ENCODE measurements at regions not wholly inside any gene's neighbourhood (a gene's known extent, or its start where the extent isn't known, plus 50 kb on each side); places are given as distances from the start of the nearest gene placed in this dataset.
"Not testable (repeated sequence)": the region's sequence is repeated elsewhere in the genome, so short reads cannot be mapped to it uniquely, and the experiment has no call there.

DNA sequence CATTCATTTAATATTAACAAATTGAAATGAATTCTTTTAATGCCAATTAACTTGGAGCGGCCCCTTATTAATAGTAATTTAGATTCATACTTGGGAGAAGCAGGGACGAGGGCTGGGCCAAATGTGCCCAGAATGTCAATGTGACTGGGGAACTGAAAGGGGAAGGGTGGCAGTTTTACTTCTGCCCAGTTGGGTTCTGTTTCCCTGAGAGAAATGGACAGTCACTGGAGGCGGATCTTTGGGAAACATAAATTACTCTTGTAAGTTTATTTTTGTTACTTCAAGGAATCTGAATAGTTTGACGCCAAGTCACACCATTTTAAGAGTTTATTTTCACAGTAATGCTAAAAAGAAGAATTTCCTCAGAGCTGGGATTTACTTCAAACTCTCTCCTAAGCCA, 432.1 kb downstream of the CNTNAP3B start:
- H3K9me3 ChIP-seq (ENCODE audit: low read length); H3K27me3 ChIP-seq (ENCODE audit: insufficient read depth, low read length); H2AFZ ChIP-seq (ENCODE audit: low read depth, low read length); H3K4me3 ChIP-seq (ENCODE audit: low read length); H3K36me3 ChIP-seq (ENCODE audit: insufficient read depth, low read length); H3K4me1 ChIP-seq (ENCODE audit: insufficient read depth, low read length): not testable (repeated sequence)

DNA sequence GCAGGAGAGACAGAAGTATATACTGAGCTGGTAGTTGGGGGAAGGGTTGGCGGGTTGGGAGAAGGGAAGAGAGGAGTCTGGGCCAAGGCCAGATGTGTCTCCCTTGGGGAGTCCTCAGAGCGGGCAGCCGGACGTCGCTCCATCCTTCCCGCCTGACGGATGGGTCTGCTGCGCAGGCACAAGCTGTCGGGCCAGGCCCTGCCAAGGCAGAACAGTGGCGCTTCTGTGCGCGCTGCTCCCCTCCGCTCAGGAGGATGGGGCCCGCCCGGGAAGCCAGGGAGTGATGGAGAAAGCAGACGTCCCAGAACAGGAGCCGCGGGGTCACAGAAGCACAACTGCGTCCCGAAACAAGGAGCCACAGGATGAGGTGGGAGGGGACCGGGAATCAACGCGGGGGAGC, 449.9 kb downstream of the CNTNAP3B start:
- H3K9me3 ChIP-seq (ENCODE audit: low read length); H3K4me3 ChIP-seq (ENCODE audit: low read length); H3K4me1 ChIP-seq (ENCODE audit: insufficient read depth, low read length); H2AFZ ChIP-seq (ENCODE audit: low read depth, low read length); H3K36me3 ChIP-seq (ENCODE audit: insufficient read depth, low read length); H3K27me3 ChIP-seq (ENCODE audit: insufficient read depth, low read length): not testable (repeated sequence)

DNA sequence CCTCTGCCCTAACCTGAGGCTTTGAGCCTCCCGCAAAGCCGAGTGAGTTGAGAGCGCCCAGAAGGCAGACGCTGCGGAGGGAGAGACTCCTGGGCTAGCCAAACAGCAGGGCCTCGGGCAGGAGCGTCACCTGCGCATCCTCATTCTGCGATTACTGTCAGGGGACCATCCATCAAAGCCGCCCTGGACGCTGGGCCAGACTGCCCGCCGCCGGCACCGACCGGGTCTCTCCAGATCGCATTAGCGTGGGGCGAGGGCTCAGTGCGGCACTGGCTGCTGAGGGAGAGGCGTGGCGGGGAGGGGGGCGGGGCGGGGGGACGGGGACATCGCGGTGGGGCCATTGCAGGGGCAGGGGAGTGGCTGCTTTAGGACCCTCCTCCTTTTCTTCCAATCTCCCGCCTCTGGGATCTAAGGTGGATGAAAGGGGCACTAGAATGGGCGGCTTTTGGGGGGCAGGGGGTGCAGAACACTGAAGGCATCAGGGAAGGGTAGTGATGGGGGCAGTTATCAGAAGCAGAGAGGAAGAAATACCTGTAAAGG, 465.7 kb downstream of the CNTNAP3B start:
- not testable (repeated sequence) for H3K4me1 ChIP-seq (ENCODE audit: insufficient read depth, low read length); H3K9me3 ChIP-seq (ENCODE audit: low read length); H2AFZ ChIP-seq (ENCODE audit: low read depth, low read length); H3K36me3 ChIP-seq (ENCODE audit: insufficient read depth, low read length); H3K27me3 ChIP-seq (ENCODE audit: insufficient read depth, low read length); H3K4me3 ChIP-seq (ENCODE audit: low read length)

DNA sequence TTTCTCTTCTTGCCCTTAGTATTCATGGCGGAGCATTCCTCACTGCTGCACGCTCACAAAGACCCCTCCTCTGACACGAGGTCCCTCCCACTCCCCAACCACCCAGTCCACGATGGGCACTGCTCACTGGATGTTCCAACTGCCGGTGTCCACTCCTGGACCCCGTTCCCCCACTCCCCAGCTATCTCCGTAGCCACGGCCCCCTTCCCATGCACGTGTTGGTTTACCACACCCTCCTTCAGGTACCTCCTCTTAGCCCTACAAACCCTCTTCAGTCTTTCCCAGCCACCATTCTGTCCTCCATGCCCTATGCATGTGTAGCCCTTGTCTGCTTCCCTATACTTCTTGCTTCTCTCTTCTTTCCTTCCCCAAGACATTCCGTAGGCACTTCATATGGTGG, 469.6 kb upstream of the ZNG1F start:
- H3K4me3 ChIP-seq (ENCODE audit: low read length); H3K9me3 ChIP-seq (ENCODE audit: low read length); H3K27me3 ChIP-seq (ENCODE audit: insufficient read depth, low read length); H2AFZ ChIP-seq (ENCODE audit: low read depth, low read length); H3K36me3 ChIP-seq (ENCODE audit: insufficient read depth, low read length); H3K4me1 ChIP-seq (ENCODE audit: insufficient read depth, low read length): not testable (repeated sequence)

DNA sequence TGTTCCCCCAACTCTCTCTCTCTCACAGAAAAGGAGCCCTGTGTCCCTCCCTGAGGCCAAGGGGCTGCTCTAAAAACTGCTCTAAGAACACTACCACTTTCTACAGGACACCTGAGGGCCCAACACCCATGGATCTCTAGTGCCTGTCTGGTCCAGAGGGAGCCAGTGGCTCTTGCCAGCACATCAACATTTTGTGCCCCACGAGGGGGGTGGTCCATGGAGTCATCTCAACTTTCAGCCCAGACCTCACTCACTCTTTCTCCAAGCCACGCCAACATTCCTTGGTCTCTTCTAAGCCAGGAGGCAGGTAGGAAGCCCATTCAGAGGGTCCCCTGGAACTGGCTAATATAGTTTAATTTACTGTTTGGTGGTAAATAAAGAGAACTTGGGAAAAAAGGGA, 469.0 kb upstream of the ZNG1F start:
- not testable (repeated sequence) for H3K36me3 ChIP-seq (ENCODE audit: insufficient read depth, low read length); H2AFZ ChIP-seq (ENCODE audit: low read depth, low read length); H3K27me3 ChIP-seq (ENCODE audit: insufficient read depth, low read length); H3K4me3 ChIP-seq (ENCODE audit: low read length); H3K9me3 ChIP-seq (ENCODE audit: low read length); H3K4me1 ChIP-seq (ENCODE audit: insufficient read depth, low read length)

DNA sequence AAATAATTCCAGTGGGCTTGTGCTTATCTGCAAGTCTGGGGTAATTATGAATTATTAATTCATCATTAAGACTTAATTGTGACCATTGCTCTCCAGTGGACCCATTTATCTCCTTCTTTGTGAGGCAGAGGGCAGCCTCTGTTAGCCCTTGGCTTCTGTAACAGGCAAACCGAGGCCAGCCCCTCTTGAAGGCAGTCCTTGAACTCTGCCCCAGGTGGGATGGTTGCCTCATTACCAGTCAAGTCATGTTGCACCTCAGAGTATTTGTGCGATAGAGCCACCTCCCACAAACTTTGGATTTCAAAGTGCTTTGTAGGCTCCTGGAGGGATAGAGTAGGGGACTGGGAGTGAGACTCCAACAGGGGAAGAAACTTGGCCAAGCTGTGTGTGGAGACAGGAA, 468.0 kb upstream of the ZNG1F start:
- H3K27me3 ChIP-seq (ENCODE audit: insufficient read depth, low read length); H3K36me3 ChIP-seq (ENCODE audit: insufficient read depth, low read length); H3K4me3 ChIP-seq (ENCODE audit: low read length); H2AFZ ChIP-seq (ENCODE audit: low read depth, low read length); H3K4me1 ChIP-seq (ENCODE audit: insufficient read depth, low read length); H3K9me3 ChIP-seq (ENCODE audit: low read length): not testable (repeated sequence)

DNA sequence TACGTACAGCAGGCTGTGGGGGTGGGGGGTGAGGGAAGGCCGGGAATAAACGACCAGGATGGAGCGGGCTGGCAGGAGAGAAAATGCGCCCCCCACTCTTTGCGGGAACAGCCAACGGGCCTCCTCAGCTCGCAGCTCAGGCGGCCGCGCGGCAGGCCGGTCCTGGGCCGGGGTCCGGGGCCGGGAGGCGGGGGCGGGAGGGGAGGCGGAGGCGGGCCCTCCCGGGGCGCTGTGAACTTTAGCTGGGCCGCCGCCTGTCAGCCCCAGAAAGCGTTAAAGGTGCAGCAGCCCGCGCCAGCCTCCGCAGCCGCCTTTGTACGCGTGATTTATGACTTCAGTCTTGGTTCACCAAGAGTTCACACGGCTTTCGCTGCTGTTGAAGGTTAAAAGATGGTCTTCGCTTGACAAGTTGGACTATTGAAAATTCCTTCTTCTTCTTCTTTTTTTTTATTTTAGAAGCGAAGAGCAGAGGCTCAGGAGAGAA, 466.0 kb upstream of the ZNG1F start:
- not testable (repeated sequence) for H3K4me1 ChIP-seq (ENCODE audit: insufficient read depth, low read length)

DNA sequence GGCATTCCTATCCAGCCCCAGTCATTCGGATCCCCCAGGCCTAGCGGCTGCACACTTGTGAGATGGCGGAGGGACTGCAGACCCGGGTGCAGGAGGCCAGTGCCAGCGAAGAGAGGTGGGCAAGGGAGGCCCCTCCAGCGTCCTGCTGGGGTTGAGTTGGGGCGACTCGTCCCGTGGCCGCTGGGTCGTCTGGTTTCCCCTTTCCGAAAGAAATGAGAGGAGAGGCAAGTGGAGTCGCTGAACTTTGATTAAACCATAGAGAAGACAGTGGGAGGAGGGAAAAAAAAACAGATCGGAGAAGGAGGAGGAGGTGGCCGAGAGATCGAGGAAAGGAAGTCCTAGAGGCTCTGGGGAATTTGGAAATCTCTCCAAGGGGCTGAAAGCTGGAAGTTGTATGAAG, 465.2 kb upstream of the ZNG1F start:
- not testable (repeated sequence) for H2AFZ ChIP-seq (ENCODE audit: low read depth, low read length); H3K36me3 ChIP-seq (ENCODE audit: insufficient read depth, low read length); H3K9me3 ChIP-seq (ENCODE audit: low read length); H3K4me1 ChIP-seq (ENCODE audit: insufficient read depth, low read length); H3K27me3 ChIP-seq (ENCODE audit: insufficient read depth, low read length); H3K4me3 ChIP-seq (ENCODE audit: low read length)

More for the DNA sequence above, 466.0 kb upstream of the ZNG1F start:
- H3K9me3 ChIP-seq (ENCODE audit: low read length); H2AFZ ChIP-seq (ENCODE audit: low read depth, low read length); H3K36me3 ChIP-seq (ENCODE audit: insufficient read depth, low read length); H3K4me3 ChIP-seq (ENCODE audit: low read length); H3K27me3 ChIP-seq (ENCODE audit: insufficient read depth, low read length): not testable (repeated sequence)

DNA sequence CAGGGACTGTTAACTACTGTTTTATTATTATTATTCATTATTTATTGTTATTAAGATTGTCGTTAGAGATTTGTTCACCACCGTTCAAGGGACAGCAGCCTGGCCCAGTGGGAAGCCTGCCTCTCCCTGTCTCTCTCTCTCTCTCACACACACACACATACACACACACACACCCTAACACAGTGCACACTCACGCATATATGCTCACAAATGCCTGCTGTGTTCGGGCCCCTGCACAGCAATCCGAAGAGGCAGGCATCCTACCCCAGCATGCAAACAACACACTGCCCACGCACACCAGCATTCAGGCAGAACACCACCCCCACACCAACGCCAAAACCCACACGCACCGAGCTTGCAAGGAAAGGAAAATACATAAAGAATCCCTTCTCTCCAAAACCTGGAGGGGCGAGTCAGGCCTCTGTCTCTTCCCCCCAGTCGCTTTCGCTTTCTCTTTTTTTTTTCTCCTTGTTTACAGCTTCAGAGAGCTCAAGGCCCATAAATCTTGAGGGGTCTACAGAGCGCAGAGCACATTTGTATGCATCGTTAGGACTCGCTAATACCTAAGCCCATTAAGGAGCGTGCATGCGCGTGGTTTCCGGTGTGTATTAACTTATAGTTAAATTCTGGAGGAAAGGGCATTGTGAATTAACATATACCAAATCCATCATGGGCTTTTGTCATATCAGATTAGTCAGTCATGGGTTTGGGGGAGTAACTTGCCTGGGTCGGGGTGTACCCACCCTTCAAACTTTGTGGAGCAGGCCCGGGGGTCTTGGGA, 464.6 kb upstream of the ZNG1F start:
- not testable (repeated sequence) for H3K36me3 ChIP-seq (ENCODE audit: insufficient read depth, low read length); H2AFZ ChIP-seq (ENCODE audit: low read depth, low read length); H3K9me3 ChIP-seq (ENCODE audit: low read length); H3K4me1 ChIP-seq (ENCODE audit: insufficient read depth, low read length); H3K27me3 ChIP-seq (ENCODE audit: insufficient read depth, low read length); H3K4me3 ChIP-seq (ENCODE audit: low read length)

DNA sequence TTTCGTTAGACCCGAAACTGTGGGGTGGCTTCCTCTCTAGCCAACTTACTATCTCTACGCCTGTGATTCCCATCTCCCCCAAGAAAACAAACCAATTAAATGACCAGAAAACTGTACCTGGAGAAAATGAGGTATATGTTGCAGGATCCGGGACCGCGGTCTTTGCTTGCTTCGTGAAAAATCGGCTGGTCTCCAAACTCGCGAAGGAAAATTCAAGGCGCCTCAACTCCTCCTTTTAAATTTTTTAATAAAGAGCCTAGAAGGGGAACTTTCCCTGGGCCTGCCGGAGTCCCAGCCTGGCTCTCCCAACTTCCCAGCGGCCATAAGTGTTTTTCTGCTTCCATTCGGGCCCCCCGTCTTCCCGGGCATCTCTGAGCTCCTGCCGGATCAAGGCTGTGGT, 463.7 kb upstream of the ZNG1F start:
- not testable (repeated sequence) for H3K4me1 ChIP-seq (ENCODE audit: insufficient read depth, low read length); H3K9me3 ChIP-seq (ENCODE audit: low read length); H3K4me3 ChIP-seq (ENCODE audit: low read length); H3K36me3 ChIP-seq (ENCODE audit: insufficient read depth, low read length); H3K27me3 ChIP-seq (ENCODE audit: insufficient read depth, low read length); H2AFZ ChIP-seq (ENCODE audit: low read depth, low read length)

DNA sequence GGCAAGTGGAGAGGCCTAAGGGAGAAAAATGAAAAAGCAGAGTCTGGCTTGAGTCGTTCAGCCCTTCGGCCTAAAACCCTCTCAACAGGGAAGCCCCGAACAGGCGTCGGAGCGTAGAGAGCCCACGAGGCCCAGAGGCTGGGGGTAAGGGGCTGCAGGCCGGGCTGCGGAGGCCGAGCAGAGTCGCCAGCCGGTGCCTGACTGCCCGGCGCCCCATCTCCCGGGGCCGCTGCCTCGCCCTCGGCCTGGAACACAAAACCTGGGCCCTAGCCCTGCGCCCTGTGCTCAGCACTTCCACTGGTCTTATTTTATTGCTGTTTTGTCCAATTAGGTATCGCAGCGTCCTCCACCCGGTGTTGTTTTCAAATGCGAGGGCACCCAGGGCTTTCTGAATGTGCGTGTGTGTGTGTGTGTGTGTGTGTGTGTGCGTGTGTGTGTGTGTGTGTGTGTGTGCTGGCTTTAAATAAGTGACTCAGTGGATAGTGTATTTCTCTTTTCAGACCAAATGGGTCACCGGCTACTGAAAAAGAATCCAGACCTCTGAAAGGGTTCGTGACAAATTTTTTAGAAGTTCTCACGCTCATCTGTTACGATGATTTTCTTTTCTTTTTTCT, 463.1 kb upstream of the ZNG1F start:
- not testable (repeated sequence) for H2AFZ ChIP-seq (ENCODE audit: low read depth, low read length); H3K9me3 ChIP-seq (ENCODE audit: low read length); H3K4me3 ChIP-seq (ENCODE audit: low read length); H3K36me3 ChIP-seq (ENCODE audit: insufficient read depth, low read length); H3K4me1 ChIP-seq (ENCODE audit: insufficient read depth, low read length); H3K27me3 ChIP-seq (ENCODE audit: insufficient read depth, low read length)

DNA sequence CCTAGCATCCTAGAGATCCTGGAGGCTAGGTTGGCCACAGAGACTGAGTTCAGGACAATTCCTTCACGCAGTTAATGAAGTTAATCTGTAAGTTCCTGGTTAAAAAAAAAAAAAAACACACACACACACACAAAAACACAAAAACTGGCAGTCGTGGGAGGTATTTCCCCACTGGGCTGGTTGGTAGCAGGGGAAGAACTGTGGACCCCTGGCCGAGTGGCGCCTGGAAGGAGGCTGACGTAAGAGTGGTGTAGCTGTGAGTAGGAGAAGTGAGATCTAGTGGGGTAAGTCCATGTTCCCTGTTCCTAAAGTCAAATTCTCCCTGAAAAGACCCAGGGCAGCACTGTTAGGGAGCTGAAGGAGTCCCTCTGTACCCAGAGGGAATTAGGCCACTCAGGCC, 461.0 kb upstream of the ZNG1F start:
- H3K9me3 ChIP-seq (ENCODE audit: low read length); H3K4me3 ChIP-seq (ENCODE audit: low read length); H3K4me1 ChIP-seq (ENCODE audit: insufficient read depth, low read length); H3K27me3 ChIP-seq (ENCODE audit: insufficient read depth, low read length); H3K36me3 ChIP-seq (ENCODE audit: insufficient read depth, low read length); H2AFZ ChIP-seq (ENCODE audit: low read depth, low read length): not testable (repeated sequence)

DNA sequence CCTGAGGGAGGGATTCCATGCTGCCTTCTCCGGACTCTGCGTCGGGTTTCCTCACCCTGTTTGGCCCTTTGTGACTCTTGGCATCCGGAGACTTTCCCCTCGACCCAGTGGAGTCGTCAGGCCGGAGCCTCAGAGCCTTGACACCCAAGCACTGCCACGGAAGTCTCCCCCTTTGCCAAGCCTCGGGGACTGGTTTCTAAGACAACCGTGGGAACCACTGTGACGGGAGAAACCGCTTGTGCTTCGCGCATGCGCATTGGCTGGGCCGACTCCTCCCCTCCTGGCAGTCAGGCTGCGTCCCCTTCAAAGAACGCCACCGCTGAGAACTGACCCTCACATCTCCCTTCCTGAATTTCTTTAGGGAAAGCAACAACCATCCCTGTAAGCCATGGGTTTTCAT, 459.4 kb upstream of the ZNG1F start:
- H2AFZ ChIP-seq (ENCODE audit: low read depth, low read length); H3K27me3 ChIP-seq (ENCODE audit: insufficient read depth, low read length); H3K4me1 ChIP-seq (ENCODE audit: insufficient read depth, low read length); H3K4me3 ChIP-seq (ENCODE audit: low read length); H3K9me3 ChIP-seq (ENCODE audit: low read length); H3K36me3 ChIP-seq (ENCODE audit: insufficient read depth, low read length): not testable (repeated sequence)

DNA sequence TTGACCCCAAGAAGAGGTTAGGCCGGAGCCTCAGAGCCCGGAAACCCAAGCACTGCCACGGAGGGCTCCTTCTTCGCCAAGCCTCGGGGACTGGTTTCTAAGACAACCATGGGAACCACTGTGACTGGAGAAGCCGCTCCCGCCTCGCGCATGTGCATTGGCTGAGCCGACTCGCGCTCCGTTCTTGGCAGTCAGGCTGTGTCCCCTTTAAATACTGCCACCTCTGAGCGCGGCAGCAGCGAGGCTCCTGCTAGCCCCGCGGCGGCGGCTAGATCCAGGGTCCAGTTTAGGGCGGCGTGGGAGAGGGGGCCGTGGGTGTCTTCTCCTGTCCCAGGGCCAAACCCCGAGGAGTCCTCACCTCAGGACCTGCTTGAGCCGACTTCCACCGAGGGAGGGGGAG, 457.1 kb upstream of the ZNG1F start:
- H3K9me3 ChIP-seq (ENCODE audit: low read length); H2AFZ ChIP-seq (ENCODE audit: low read depth, low read length); H3K4me3 ChIP-seq (ENCODE audit: low read length): not testable (repeated sequence)

More for the DNA sequence above, 457.1 kb upstream of the ZNG1F start:
- not testable (repeated sequence) for H3K36me3 ChIP-seq (ENCODE audit: insufficient read depth, low read length); H3K4me1 ChIP-seq (ENCODE audit: insufficient read depth, low read length); H3K27me3 ChIP-seq (ENCODE audit: insufficient read depth, low read length)

Measured in neuron (in vitro differentiated cells).